ENCODE measurements at regions not wholly inside any gene's neighbourhood (a gene's known extent, or its start where the extent isn't known, plus 50 kb on each side); places are given as distances from the start of the nearest gene placed in this dataset.

GRCh38 chr4:131526686-131527085, 1622.4 kb upstream of the PCDH10 start:
- POLR2A ChIA-PET = no interaction called here
- CTCF ChIA-PET = interaction anchor here (0.6 kb wide), 1 partner anchor 1042 kb away, joined by 3 read pairs; no protein-coding TSS in a partner anchor

GRCh38 chr4:131531087-131531486, 1618.0 kb upstream of the PCDH10 start:
- TF ChIP-seq ZNF2 (tag by site-specific recombination; IDR thresholded peaks at IDR 0.05) = no peak
- TF ChIP-seq ZNF157 (tag by site-specific recombination; IDR thresholded peaks at IDR 0.05) = no peak
- TF ChIP-seq SCRT1 (tag by site-specific recombination; IDR thresholded peaks at IDR 0.05; ENCODE audit: borderline replicate concordance) = no peak
- TF ChIP-seq ZBTB7A (tag by site-specific recombination; IDR thresholded peaks at IDR 0.05; ENCODE audit: low read depth) = no peak
- TF ChIP-seq GLIS1 (tag by site-specific recombination; IDR thresholded peaks at IDR 0.05) = no peak
- TF ChIP-seq REST (tag by site-specific recombination; IDR thresholded peaks at IDR 0.05) = no peak
- TF ChIP-seq KLF8 (tag by site-specific recombination; IDR thresholded peaks at IDR 0.05) = no peak
- no peak overlapping the region for H3K27ac ChIP-seq (ENCODE audit: extremely low read depth, low read depth, low read length)
- H3K4me3 ChIP-seq (ENCODE audit: low read depth, low read length) = no peak overlapping the region
- H3K36me3 ChIP-seq (ENCODE audit: control insufficient read depth in 2 of 2, insufficient read depth in 1 of 2, low read length in 2 of 2) = no peaks in the 10 kb centered on the region
- H3K9me3 ChIP-seq (ENCODE audit: control insufficient read depth, insufficient read depth, low read depth, low read length) = no peaks in the 10 kb centered on the region
- ChIA-PET CTCF (no interaction called here), POLR2A (no interaction called here)
- no peaks in the 10 kb centered on the region for H3K4me1 ChIP-seq (ENCODE audit: control insufficient read depth, insufficient read depth, low read length)

More at GRCh38 chr4:131526686-131527085, 1622.4 kb upstream of the PCDH10 start:
- H3K4me3 ChIP-seq (ENCODE audit: low read depth, low read length) = no peak overlapping the region
- no peaks in the 10 kb centered on the region for H3K9me3 ChIP-seq (ENCODE audit: control insufficient read depth, insufficient read depth, low read depth, low read length)
- H3K4me1 ChIP-seq (ENCODE audit: control insufficient read depth, insufficient read depth, low read length) = no peaks in the 10 kb centered on the region
- H3K36me3 ChIP-seq (ENCODE audit: control insufficient read depth in 2 of 2, insufficient read depth in 1 of 2, low read length in 2 of 2) = no peaks in the 10 kb centered on the region
- TF ChIP-seq ZNF510 (tag by site-specific recombination; IDR thresholded peaks at IDR 0.05; ENCODE audit: insufficient replicate concordance) (no peak), ZNF785 (tag by site-specific recombination; IDR thresholded peaks at IDR 0.05) (no peak), SCRT1 (tag by site-specific recombination; IDR thresholded peaks at IDR 0.05; ENCODE audit: borderline replicate concordance) (no peak), ZNF426 (tag by site-specific recombination; IDR thresholded peaks at IDR 0.05) (no peak), ZBTB1 (tag by site-specific recombination; IDR thresholded peaks at IDR 0.05) (no peak), ZSCAN4 (tag by site-specific recombination; IDR thresholded peaks at IDR 0.05) (no peak), ZSCAN18 (tag by site-specific recombination; IDR thresholded peaks at IDR 0.05) (no peak), ZNF776 (tag by site-specific recombination; IDR thresholded peaks at IDR 0.05; ENCODE audit: borderline replicate concordance) (no peak), ZNF416 (tag by site-specific recombination; IDR thresholded peaks at IDR 0.05) (no peak), ZNF670 (tag by site-specific recombination; IDR thresholded peaks at IDR 0.05; ENCODE audit: low read depth) (no peak), REST (tag by site-specific recombination; IDR thresholded peaks at IDR 0.05) (no peak), ZNF202 (tag by site-specific recombination; IDR thresholded peaks at IDR 0.05; ENCODE audit: borderline replicate concordance) (no peak), ZNF585B (tag by site-specific recombination; IDR thresholded peaks at IDR 0.05) (no peak), SP3 (tag by site-specific recombination; IDR thresholded peaks at IDR 0.05) (no peak), SCRT2 (tag by site-specific recombination; IDR thresholded peaks at IDR 0.05) (no peak)
- H3K27ac ChIP-seq (ENCODE audit: extremely low read depth, low read depth, low read length) = no peak overlapping the region

All from HEK293 (cell line).